ENCODE measurements at regions not wholly inside any gene's neighbourhood (a gene's known extent, or its start where the extent isn't known, plus 50 kb on each side); places are given as distances from the start of the nearest gene placed in this dataset.
"Not testable (repeated sequence)": the region's sequence is repeated elsewhere in the genome, so short reads cannot be mapped to it uniquely, and the experiment has no call there.

DNA sequence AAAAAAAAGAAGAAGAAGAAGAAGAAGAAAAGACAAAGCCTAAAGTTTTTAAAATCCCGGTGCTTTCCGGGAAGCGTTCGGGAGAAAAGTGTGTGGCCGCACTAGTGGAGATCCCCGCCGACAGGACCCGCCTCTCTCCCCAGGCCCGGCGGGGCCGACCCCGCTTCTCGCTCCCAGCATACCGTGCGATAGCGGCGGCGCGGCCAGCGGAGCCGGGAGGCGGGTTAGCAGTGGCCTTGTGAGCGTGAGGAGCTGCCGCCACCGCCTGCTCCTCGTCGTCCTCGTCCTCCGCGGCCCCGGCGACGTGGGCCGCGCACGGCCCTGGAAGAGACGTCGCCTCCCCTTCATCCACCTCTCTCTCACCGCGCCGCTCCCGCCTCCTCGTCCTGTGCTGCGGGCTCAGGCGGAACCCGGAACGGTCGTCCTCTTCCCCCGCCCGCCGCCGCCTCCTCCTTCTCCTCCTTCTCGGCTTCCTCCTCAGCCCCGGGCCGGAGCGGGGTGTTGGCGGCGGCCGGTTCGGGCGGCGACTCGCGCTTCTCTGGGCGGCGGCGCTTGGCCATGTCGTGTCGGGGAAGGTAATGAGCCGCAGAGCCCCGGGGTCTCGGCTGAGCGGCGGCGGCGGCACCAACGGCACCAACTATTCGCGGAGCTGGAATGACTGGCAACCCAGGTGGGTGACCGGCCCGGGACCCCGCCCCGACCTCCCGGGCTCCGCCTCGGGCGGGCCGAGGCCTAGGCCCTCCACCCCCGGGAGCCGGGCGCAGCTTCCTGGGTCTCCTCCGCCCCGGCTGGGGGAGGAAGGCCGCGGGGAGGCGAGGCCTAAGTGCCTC is 62.6 kb upstream of the CDR2 start:
- DNase-seq: peak; percentile 31

DNA sequence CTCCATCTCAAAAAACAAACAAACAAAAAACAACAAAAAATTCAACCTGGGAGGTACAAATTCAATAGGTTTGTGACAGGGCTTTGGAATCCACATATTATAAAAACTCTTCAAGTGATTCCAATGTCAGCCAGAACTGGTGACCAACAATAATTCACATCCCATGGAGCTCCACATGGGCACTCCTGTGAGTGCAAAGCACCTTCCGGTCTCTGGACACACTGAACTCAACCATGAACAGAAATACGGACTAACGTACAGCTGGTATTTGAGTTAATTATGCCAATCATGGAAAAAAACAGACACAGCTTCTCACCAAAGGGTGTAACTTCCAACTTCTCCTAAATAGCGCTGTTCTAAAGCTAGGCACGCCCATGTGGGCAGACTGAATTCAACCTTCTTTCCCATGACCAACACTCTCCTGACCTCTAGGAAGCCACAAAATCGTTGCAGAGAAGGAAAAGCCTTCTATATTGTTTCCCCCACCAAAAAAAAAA is 62.0 kb upstream of the CDR2 start:
- DNase-seq: not testable (repeated sequence)

- DNase-seq: not testable (repeated sequence)
Measured at GRCh38 chr16:22431314-22431713, 56.9 kb upstream of the CDR2 start.

- no peak for DNase-seq
Measured at GRCh38 chr16:22428654-22429053, 54.2 kb upstream of the CDR2 start.

- DNase-seq: no peak
Measured at GRCh38 chr16:22427556-22427955, 53.1 kb upstream of the CDR2 start.

DNA sequence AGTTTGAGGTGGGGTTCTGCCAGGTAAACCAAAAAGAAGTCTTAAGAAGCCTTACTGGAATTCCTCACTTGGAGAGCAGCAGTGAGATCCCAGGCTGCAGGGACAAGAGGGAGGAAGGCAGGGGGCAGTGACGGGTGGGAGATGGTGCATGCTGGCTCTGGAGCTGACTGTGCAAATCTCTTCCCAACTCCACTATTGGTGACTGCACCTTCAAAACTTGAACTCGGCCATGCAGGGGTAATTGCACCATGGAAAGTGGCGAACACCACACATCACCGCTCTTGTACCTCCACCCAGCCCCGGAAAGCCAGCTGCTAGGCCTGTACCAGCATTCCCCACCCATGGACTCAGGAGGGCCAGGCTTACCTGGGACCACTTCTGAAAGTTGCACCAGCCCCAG is 51.4 kb upstream of the CDR2 start:
- DNase-seq: no peak

DNA sequence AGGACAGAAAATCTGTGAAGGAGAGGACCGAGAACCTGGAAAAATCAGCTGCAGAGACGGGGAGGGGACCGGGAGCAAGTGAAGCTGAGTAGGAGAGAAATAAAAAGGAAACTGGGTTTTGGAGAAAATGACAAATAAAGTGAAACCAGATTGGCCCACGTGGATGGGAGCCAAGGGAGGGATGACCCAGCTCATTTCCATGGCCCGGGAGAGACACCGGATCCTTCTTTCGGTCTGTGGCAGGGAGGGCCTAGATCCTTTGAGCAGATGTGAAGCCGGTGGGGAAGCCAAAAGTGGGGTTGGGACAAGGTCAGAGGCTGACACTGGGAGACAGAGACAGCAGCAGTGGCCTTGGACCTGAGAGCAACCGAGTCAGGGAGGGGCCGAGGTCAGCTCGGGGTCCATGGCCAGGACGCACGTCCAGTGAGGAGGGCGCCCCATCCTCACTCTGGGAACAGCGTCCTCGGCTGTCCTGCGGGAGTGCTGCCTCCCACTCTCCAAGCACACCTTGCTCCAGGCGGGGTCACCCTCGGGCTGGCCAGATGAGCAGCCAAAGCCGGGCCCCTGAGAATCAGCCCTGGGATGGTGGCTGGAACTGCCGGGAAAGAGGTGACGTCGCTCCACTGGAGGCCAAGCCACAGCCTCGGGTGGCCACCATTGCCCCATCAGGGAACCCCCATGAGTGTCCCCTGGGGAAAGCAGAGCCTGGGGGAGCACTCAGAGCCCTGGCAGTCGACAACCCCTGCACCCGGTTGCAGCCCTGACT is 50.8 kb upstream of the CDR2 start:
- DNase-seq: no peak

DNA sequence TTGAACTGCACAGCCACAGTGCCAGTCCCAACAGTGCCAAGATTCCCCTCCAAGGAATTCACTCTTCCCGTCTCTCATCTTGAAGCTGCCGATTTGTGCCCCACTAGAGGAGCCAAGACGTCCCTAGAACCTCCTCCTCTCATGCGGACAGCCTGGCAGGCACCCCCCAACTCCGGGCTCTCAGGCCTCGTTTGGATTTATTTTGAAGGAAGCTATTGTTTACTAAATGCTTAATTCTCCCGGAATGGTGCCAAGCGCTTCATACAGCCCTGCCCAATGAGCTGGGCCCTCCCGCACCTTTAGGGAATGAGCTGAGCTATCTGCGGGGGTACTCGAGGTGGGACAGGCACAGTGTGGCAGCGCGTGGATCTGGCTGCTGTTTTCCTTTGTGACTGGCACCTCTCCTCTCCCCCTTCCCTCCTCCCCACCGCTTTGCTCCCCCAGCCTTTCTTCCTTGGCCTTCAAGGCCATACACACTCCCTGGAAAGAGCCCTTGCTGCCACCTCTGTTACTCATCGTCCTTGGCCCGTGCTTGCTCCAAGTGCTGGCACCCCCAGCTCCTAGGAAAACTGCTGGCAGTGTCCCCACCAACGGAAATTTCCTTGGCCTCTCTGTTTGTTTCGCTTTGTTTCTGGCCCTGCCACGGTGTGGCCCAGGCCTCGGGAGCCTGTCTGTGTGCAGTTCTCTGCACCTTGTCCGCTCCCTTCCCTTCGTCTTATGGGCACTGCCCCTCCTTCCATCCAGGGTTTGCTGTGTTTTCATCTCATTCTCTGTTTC is 49.9 kb upstream of the CDR2 start:
- no peak for DNase-seq
